ENCODE measurements at regions not wholly inside any gene's neighbourhood (a gene's known extent, or its start where the extent isn't known, plus 50 kb on each side); places are given as distances from the start of the nearest gene placed in this dataset.

GRCh38 chr11:37572491-37573171 lies 974.6 kb upstream of the RAG2 start:
- DNase-seq (ENCODE audit: low spot score), result no peak
- in situ Hi-C loops (cut with HindIII; ENCODE audit: low sequenced_read_pairs), result no loop called here

- DNase-seq (ENCODE audit: low spot score), result no peak
Measured at GRCh38 chr11:37571246-37571645, 973.2 kb upstream of the RAG2 start.

GRCh38 chr11:37560991-37561390 lies 963.0 kb upstream of the RAG2 start:
- no peak for DNase-seq (ENCODE audit: low spot score)
- in situ Hi-C loops (cut with HindIII; ENCODE audit: low sequenced_read_pairs), result no loop called here

More at GRCh38 chr11:37571246-37571645, 973.2 kb upstream of the RAG2 start:
- in situ Hi-C loops (cut with HindIII; ENCODE audit: low sequenced_read_pairs), result no loop called here

GRCh38 chr11:37560346-37560745 lies 962.3 kb upstream of the RAG2 start:
- DNase-seq (ENCODE audit: low spot score), result no peak
- in situ Hi-C loops (cut with HindIII; ENCODE audit: low sequenced_read_pairs), result no loop called here

- no peak for DNase-seq (ENCODE audit: low spot score)
- in situ Hi-C loops (cut with HindIII; ENCODE audit: low sequenced_read_pairs), result no loop called here
Measured at GRCh38 chr11:37558619-37559210, 960.7 kb upstream of the RAG2 start.

- in situ Hi-C loops (cut with HindIII; ENCODE audit: low sequenced_read_pairs), result no loop called here
Measured at GRCh38 chr11:37557990-37558389, 960.0 kb upstream of the RAG2 start.

GRCh38 chr11:37552284-37552683 lies 954.2 kb upstream of the RAG2 start:
- in situ Hi-C loops (cut with HindIII; ENCODE audit: low sequenced_read_pairs), result no loop called here
- no peak for DNase-seq (ENCODE audit: low spot score)

More at GRCh38 chr11:37557990-37558389, 960.0 kb upstream of the RAG2 start:
- no peak for DNase-seq (ENCODE audit: low spot score)

- no peak for DNase-seq (ENCODE audit: low spot score)
- in situ Hi-C loops (cut with HindIII; ENCODE audit: low sequenced_read_pairs), result no loop called here
Measured at GRCh38 chr11:37544491-37544890, 946.5 kb upstream of the RAG2 start.

GRCh38 chr11:37533830-37534229 lies 935.8 kb upstream of the RAG2 start:
- in situ Hi-C loops (cut with HindIII; ENCODE audit: low sequenced_read_pairs), result no loop called here
- no peak for DNase-seq (ENCODE audit: low spot score)

GRCh38 chr11:37533087-37533486 lies 935.1 kb upstream of the RAG2 start:
- in situ Hi-C loops (cut with HindIII; ENCODE audit: low sequenced_read_pairs), result no loop called here
- no peak for DNase-seq (ENCODE audit: low spot score)

- in situ Hi-C loops (cut with HindIII; ENCODE audit: low sequenced_read_pairs), result no loop called here
- DNase-seq (ENCODE audit: low spot score), result no peak
Measured at GRCh38 chr11:37532271-37532670, 934.2 kb upstream of the RAG2 start.

GRCh38 chr11:37527545-37527944 lies 929.5 kb upstream of the RAG2 start:
- no peak for DNase-seq (ENCODE audit: low spot score)
- in situ Hi-C loops (cut with HindIII; ENCODE audit: low sequenced_read_pairs), result no loop called here

GRCh38 chr11:37525336-37525735 lies 927.3 kb upstream of the RAG2 start:
- in situ Hi-C loops (cut with HindIII; ENCODE audit: low sequenced_read_pairs), result no loop called here
- DNase-seq (ENCODE audit: low spot score), result no peak

- no peak for DNase-seq (ENCODE audit: low spot score)
- in situ Hi-C loops (cut with HindIII; ENCODE audit: low sequenced_read_pairs), result no loop called here
Measured at GRCh38 chr11:37519781-37520180, 921.7 kb upstream of the RAG2 start.

GRCh38 chr11:37512156-37512780 lies 914.2 kb upstream of the RAG2 start:
- no peak for DNase-seq (ENCODE audit: low spot score)
- in situ Hi-C loops (cut with HindIII; ENCODE audit: low sequenced_read_pairs), result no loop called here

GRCh38 chr11:37511425-37511933 lies 913.4 kb upstream of the RAG2 start:
- DNase-seq (ENCODE audit: low spot score), result no peak
- in situ Hi-C loops (cut with HindIII; ENCODE audit: low sequenced_read_pairs), result no loop called here

- no peak for DNase-seq (ENCODE audit: low spot score)
- in situ Hi-C loops (cut with HindIII; ENCODE audit: low sequenced_read_pairs), result no loop called here
Measured at GRCh38 chr11:37509506-37509905, 911.5 kb upstream of the RAG2 start.

GRCh38 chr11:37506531-37506930 lies 908.5 kb upstream of the RAG2 start:
- DNase-seq (ENCODE audit: low spot score), result no peak
- in situ Hi-C loops (cut with HindIII; ENCODE audit: low sequenced_read_pairs), result no loop called here

GRCh38 chr11:37505406-37505805 lies 907.4 kb upstream of the RAG2 start:
- no peak for DNase-seq (ENCODE audit: low spot score)
- in situ Hi-C loops (cut with HindIII; ENCODE audit: low sequenced_read_pairs), result no loop called here

- in situ Hi-C loops (cut with HindIII; ENCODE audit: low sequenced_read_pairs), result no loop called here
- DNase-seq (ENCODE audit: low spot score), result no peak
Measured at GRCh38 chr11:37504921-37505320, 906.9 kb upstream of the RAG2 start.

Data from G401 (cell line).